Spleen (tissue), 11 donors: ENCODE measurements at regions not wholly inside any gene's neighbourhood (a gene's known extent, or its start where the extent isn't known, plus 50 kb on each side); places are given as distances from the start of the nearest gene placed in this dataset.

Experiments
- DNase-seq: peaks from one replicate; pipeline ENCODE4 v3.0.0-alpha.2; 2020
- H3K27ac ChIP-seq, 8 donors: fragments of 200-600 bp; sonication (generic) in 7 of 8; 1 replicate in 4 of 8; 2 replicates in 4 of 8; pipeline versions ENCODE4 v1.5.0 to v1.8.0; 2016 to 2021; ENCODE audit warnings: inconsistent platforms in 4 of 8, mild to moderate bottlenecking in 4 of 8, moderate library complexity in 1 of 8
- H3K27me3 ChIP-seq, 7 donors: fragments of 200-600 bp; sonication (generic) in 6 of 7; replicated peaks in 1 of 7; 1 replicate in 4 of 7; 2 replicates in 3 of 7; pipeline versions ENCODE4 v1.5.0 to v1.8.0; 2016 to 2021; ENCODE audit warnings: inconsistent platforms in 3 of 7, mild to moderate bottlenecking in 1 of 7
- H3K36me3 ChIP-seq, 6 donors: fragments of 200-600 bp; sonication (generic) in 5 of 6; 1 replicate in 4 of 6; 2 replicates in 2 of 6; pipeline versions ENCODE4 v1.5.0 to v1.8.0; 2016 to 2021; ENCODE audit warnings: inconsistent platforms in 2 of 6
- H3K4me1 ChIP-seq, 6 donors: fragments of 200-600 bp; sonication (generic) in 5 of 6; 1 replicate in 3 of 6; 2 replicates in 3 of 6; pipeline versions ENCODE4 v1.5.0 to v1.8.0; 2016 to 2021; ENCODE audit warnings: inconsistent platforms in 3 of 6
- H3K4me3 ChIP-seq, 8 donors: fragments of 200-600 bp; sonication (generic) in 7 of 8; 1 replicate in 4 of 8; 2 replicates in 4 of 8; pipeline versions ENCODE4 v1.5.0 to v1.8.0; 2016 to 2021; ENCODE audit warnings: inconsistent platforms in 4 of 8, mild to moderate bottlenecking in 4 of 8, moderate library complexity in 2 of 8
- H3K9me3 ChIP-seq, 8 donors: fragments of 200-600 bp; sonication (generic) in 7 of 8; 1 replicate in 4 of 8; 2 replicates in 4 of 8; pipeline versions ENCODE4 v1.5.0 to v1.8.0; 2016 to 2021; ENCODE audit warnings: inconsistent platforms in 4 of 8
- CTCF ChIP-seq, 11 experiments: fragments of 200-600 bp in 7 of 11; fragments of 450-650 bp in 4 of 11; sonication (generic) in 4 of 11; IDR thresholded peaks in 8 of 11; conservative IDR thresholded peaks in 3 of 11; 1 replicate in 7 of 11; 2 replicates in 4 of 11; pipeline versions ENCODE4 v1.4.0 to v1.8.0; 2016 to 2021; ENCODE audit warnings: antibody characterized with exemption in 11 of 11, inconsistent platforms in 4 of 11, mild to moderate bottlenecking in 1 of 11
- POLR2A ChIP-seq, 3 donors: fragments of 450-650 bp; IDR thresholded peaks; one replicate each; pipeline ENCODE4 v1.5.1; 2017; ENCODE audit warnings: antibody characterized with exemption in 3 of 3, mild to moderate bottlenecking in 1 of 3
- POLR2AphosphoS5 ChIP-seq, 3 donors: sonication (generic); formaldehyde crosslinking; IDR thresholded peaks; one replicate each; pipeline ENCODE4 v1.5.1; 2017; ENCODE audit warnings: antibody characterized with exemption in 3 of 3
- WGBS, 5 donors: extraction: QIAGEN DNeasy Blood & Tissue Kit in 3 of 5; methylation state at CpG; one replicate each; pipeline versions ENCODE4 v1.1.5 to v1.1.7; 2013 to 2018; 5-methylcytosine and 5-hydroxymethylcytosine counted together
- intact Hi-C: fragments of 100-400 bp; cut with DNase I; formaldehyde crosslinking; loops from one replicate; pipeline ENCODE4 v1.15.0; 2023; ENCODE audit warnings: low total_unique reads
- donor health status: healthy with polysubstance abuse.
- donor health status: DM: no; HTN: no; CAD: no; lungs with moderate emphysema.
- donor health status: DM: no; HTN: no; CAD: no.
- donor health status: Bipolar disorder and iron deficiency.
- donor health status: healthy.
- donor health status: DM: no; HTN: no; CAD: no.
- donor health status: DM: yes; HTN: yes; CAD: no.

GRCh38 chr20:7146552-7147219 is 379.2 kb downstream of the BMP2 start:
- TF ChIP-seq POLR2AphosphoS5 (IDR thresholded peaks at IDR 0.05) (no peak), POLR2A (IDR thresholded peaks at IDR 0.05) (no peak), CTCF (IDR thresholded peaks at IDR 0.05 in 8 of 11, conservative IDR thresholded peaks at IDR 0.05 in 3 of 11) (no peak)
- Histone ChIP-seq H3K27me3 (no peaks in the 10 kb centered on the region), H3K27ac (no peak overlapping the region), H3K4me3 (no peak overlapping the region), H3K4me1 (no peaks in the 10 kb centered on the region), H3K9me3 (no peaks in the 10 kb centered on the region), H3K36me3 (no peaks in the 10 kb centered on the region)
- 71 to 81% (median 79%) methylated on average over 10 of the region's 10 CpGs for WGBS, 5 donors
- no peak for DNase-seq
- intact Hi-C loops = no loop called here

DNA sequence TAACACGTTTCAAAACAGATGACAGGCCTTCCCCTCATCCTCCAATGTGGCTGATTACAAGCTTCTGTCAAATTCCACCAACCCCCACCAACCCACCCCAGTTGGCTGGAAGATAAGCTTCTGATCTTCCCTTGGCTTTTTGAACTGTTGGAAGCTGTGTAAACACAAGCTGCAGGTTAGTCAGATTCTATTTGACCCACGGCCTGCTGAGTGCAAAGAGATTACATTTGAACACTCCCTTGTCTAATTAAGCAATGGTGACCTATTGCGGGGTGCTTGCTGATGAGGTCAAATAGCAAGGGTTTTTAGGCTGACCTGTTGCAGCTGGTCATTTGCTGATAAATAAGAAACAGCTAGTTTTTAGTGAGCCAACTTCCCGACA is 379.7 kb downstream of the BMP2 start:
- WGBS, 5 donors = 45 to 68% (median 50%) methylated on average over 4 of the region's 4 CpGs
- Histone ChIP-seq H3K9me3 (no peaks in the 10 kb centered on the region), H3K4me1 (no peaks in the 10 kb centered on the region), H3K36me3 (no peaks in the 10 kb centered on the region), H3K27ac (no peak overlapping the region), H3K4me3 (no peak overlapping the region), H3K27me3 (no peaks in the 10 kb centered on the region)
- intact Hi-C loops = no loop called here
- no peak for TF ChIP-seq POLR2AphosphoS5 (IDR thresholded peaks at IDR 0.05)
- no peak for TF ChIP-seq CTCF (IDR thresholded peaks at IDR 0.05 in 8 of 11, conservative IDR thresholded peaks at IDR 0.05 in 3 of 11)
- TF ChIP-seq POLR2A (IDR thresholded peaks at IDR 0.05) = no peak
- DNase-seq = no peak

DNA sequence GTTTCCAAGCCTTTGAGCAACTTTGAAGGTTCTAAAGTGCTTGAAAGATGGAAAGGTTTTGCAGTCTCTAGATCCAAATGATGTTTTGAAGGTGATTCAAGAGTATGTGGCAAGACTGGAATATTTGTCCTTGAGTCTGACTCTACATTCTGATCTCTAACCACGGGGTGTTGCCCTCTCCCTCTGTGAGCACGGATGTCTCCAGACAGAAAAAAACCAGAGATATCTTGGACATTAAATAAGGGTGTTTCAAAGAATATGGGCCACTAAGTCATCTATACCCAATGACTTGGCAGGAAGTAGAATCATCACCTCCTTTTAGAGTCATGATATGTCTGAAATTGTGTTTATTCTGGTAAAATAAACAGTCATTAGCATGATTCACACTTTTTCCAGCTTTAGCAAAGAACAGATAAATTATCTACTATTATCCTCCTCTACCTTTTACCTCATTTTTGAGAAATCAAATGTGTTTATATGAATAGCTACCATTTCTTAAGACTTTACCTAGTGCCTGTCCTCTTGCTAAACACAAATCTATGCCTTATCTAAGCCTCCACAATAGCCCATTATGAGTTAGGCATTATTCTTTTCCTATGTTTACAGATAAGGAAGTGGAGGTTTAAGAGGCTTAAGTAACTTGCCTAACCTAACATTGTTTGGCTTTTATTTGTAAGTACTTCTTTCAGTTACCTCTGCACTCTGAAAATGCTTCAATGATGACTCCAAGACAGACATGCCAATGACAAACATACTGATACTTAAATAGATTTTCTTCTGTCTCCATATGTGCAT is 384.4 kb downstream of the BMP2 start:
- no peak for TF ChIP-seq CTCF (IDR thresholded peaks at IDR 0.05 in 8 of 11, conservative IDR thresholded peaks at IDR 0.05 in 3 of 11)
- TF ChIP-seq POLR2AphosphoS5 (IDR thresholded peaks at IDR 0.05) = no peak
- no peak for DNase-seq

GRCh38 chr20:7155282-7155681 is 387.8 kb downstream of the BMP2 start:
- no peaks in the 10 kb centered on the region for H3K36me3 ChIP-seq
- H3K4me1 ChIP-seq = no peaks in the 10 kb centered on the region
- no peak overlapping the region for H3K27ac ChIP-seq
- no peaks in the 10 kb centered on the region for H3K27me3 ChIP-seq
- intact Hi-C loops = no loop called here
- 77 to 95% (median 87%) methylated on average over 4 of the region's 4 CpGs for WGBS, 5 donors
- no peak for TF ChIP-seq CTCF (IDR thresholded peaks at IDR 0.05 in 8 of 11, conservative IDR thresholded peaks at IDR 0.05 in 3 of 11)
- TF ChIP-seq POLR2A (IDR thresholded peaks at IDR 0.05) = no peak
- TF ChIP-seq POLR2AphosphoS5 (IDR thresholded peaks at IDR 0.05) = no peak
- no peak for DNase-seq
- no peaks in the 10 kb centered on the region for H3K9me3 ChIP-seq
- no peak overlapping the region for H3K4me3 ChIP-seq

More for the DNA sequence above, 384.4 kb downstream of the BMP2 start:
- intact Hi-C loops = no loop called here
- Histone ChIP-seq H3K36me3 (no peaks in the 10 kb centered on the region), H3K9me3 (no peaks in the 10 kb centered on the region), H3K27ac (no peak overlapping the region), H3K4me1 (no peaks in the 10 kb centered on the region), H3K4me3 (no peak overlapping the region), H3K27me3 (no peaks in the 10 kb centered on the region)
- 49 to 81% (median 70%) methylated on average over 2 of the region's 2 CpGs for WGBS, 5 donors
